ENCODE measurements at regions not wholly inside any gene's neighbourhood (a gene's known extent, or its start where the extent isn't known, plus 50 kb on each side); places are given as distances from the start of the nearest gene placed in this dataset.

DNA sequence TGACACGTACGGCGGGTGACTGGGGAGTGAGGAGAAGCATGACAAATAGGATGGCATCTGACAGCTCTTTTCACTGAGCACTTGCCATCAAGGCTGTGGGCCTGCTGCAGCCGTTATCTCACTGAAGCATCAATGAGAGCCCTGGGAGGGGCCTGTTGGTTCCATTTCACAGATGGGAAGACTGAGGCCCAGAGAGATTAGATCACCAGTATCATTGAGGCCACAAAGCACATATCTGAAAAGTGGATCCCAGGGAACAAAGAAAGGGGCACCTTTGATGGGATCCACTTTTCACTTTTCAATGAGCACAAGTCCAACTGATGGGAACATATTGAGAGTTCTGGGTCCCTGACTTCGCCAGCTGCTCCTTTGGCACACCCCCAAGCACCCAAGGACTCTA, 144.4 kb upstream of the LHX1 start:
- TF ChIP-seq, protein P1, sequence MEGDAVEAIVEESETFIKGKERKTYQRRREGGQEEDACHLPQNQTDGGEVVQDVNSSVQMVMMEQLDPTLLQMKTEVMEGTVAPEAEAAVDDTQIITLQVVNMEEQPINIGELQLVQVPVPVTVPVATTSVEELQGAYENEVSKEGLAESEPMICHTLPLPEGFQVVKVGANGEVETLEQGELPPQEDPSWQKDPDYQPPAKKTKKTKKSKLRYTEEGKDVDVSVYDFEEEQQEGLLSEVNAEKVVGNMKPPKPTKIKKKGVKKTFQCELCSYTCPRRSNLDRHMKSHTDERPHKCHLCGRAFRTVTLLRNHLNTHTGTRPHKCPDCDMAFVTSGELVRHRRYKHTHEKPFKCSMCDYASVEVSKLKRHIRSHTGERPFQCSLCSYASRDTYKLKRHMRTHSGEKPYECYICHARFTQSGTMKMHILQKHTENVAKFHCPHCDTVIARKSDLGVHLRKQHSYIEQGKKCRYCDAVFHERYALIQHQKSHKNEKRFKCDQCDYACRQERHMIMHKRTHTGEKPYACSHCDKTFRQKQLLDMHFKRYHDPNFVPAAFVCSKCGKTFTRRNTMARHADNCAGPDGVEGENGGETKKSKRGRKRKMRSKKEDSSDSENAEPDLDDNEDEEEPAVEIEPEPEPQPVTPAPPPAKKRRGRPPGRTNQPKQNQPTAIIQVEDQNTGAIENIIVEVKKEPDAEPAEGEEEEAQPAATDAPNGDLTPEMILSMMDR (IDR thresholded peaks at IDR 0.05) = no peak
- no peak for TF ChIP-seq POLR2A (IDR thresholded peaks at IDR 0.05)
